IgD-negative memory B cell (primary cell): ENCODE measurements at regions not wholly inside any gene's neighbourhood (a gene's known extent, or its start where the extent isn't known, plus 50 kb on each side); places are given as distances from the start of the nearest gene placed in this dataset.

ENCODE experiments used
- H3K27ac Mint-ChIP-seq, 3 donors: one replicate each; pipeline ENCODE4 v1.8.0; 2020 to 2022; ENCODE audit warnings: mild to moderate bottlenecking in 3 of 3, mixed read lengths in 3 of 3, moderate library complexity in 1 of 3
- H3K27me3 Mint-ChIP-seq: one replicate; pipeline ENCODE4 v1.8.0; 2021; ENCODE audit warnings: mixed read lengths
- H3K36me3 Mint-ChIP-seq: one replicate; pipeline ENCODE4 v1.8.0; 2020; ENCODE audit warnings: mild to moderate bottlenecking, mixed read lengths
- H3K4me1 Mint-ChIP-seq, 3 donors: one replicate each; pipeline ENCODE4 v1.8.0; 2020 to 2022; ENCODE audit warnings: mixed read lengths in 3 of 3, mild to moderate bottlenecking in 1 of 3
- H3K4me3 Mint-ChIP-seq, 4 donors: one replicate each; pipeline ENCODE4 v1.8.0; 2020 to 2022; ENCODE audit warnings: mild to moderate bottlenecking in 4 of 4, mixed read lengths in 4 of 4, moderate library complexity in 3 of 4
- H3K9me3 Mint-ChIP-seq, 3 donors: one replicate each; pipeline ENCODE4 v1.8.0; 2020 to 2021; ENCODE audit warnings: mixed read lengths in 3 of 3, mild to moderate bottlenecking in 1 of 3

DNA sequence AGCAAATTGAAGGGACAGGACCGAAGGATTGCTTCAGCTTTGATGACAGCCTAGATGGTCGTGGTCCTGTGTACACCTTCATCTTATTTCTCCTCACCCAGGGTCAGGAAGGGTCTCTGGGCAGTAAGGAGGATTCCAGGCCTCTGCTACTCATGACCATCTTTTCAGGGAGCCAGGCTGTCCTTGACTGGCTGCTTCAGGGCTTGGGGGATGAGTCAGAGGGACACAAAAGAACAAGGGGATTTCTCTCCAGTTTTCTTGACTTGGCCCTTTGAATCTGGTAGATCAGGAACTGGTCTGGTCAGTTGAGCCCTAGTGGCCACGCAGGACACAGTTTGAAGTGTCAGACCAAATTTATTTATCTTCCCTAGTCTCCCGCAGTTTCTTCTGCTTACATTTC, 402.1 kb upstream of the CHD6 start:
- Mint-ChIP-seq H3K36me3 (no peaks in the 10 kb centered on the region), H3K4me3 (no peak overlapping the region), H3K9me3 (peaks cover 3 to 5% (median 5%) of the 10 kb centered on the region in 3 donors), H3K27ac (no peak overlapping the region), H3K27me3 (no peaks in the 10 kb centered on the region), H3K4me1 (no peaks in the 10 kb centered on the region)

DNA sequence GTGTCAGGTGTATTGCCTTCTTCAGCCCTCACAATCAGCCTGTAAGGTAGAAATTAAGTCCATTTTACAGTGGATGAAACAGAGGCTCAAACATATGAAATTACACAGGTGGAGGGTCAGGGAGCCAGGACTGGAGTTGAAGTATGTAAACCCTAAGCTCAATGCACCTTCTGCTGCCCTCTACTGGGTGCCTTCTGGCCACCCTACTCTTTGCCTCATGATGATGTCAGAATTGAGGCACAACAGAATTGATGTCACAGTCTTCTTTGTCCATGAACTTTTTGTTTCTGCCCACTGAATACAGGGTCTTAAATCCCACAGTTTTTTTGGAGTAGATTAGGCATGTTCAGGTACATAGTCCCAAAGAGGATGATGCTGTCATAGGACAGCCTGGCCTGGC, 400.8 kb upstream of the CHD6 start:
- Mint-ChIP-seq H3K4me1 (no peaks in the 10 kb centered on the region), H3K27me3 (no peaks in the 10 kb centered on the region), H3K27ac (no peak overlapping the region), H3K9me3 (peaks cover 3 to 5% (median 5%) of the 10 kb centered on the region in 3 donors), H3K36me3 (no peaks in the 10 kb centered on the region), H3K4me3 (no peak overlapping the region)

DNA sequence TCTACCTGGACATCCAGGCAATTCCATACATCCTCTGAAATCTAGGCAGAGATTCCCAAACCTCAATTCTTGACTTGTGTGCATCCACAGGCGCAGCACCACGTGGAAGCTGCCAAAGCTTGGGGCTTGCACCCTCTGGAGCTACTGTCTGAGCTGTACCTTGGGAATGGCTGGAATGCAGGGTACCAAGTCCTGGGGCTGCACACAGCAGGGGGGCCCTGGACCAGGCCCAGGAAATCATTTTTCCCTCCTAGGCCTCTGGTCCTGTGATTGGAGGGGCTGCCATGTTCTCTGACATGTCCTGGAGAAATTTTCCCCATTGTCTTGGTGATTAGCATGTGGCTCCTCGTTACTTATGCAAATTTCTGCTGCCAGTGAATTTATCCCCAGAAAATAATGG, 391.9 kb upstream of the CHD6 start:
- Mint-ChIP-seq H3K27me3 (peaks cover 3% of the 10 kb centered on the region), H3K4me3 (no peak overlapping the region), H3K27ac (no peak overlapping the region), H3K36me3 (peaks cover 3% of the 10 kb centered on the region), H3K4me1 (no peaks in the 10 kb centered on the region), H3K9me3 (peaks cover 0 to 15% (median 9%) of the 10 kb centered on the region in 3 donors)

DNA sequence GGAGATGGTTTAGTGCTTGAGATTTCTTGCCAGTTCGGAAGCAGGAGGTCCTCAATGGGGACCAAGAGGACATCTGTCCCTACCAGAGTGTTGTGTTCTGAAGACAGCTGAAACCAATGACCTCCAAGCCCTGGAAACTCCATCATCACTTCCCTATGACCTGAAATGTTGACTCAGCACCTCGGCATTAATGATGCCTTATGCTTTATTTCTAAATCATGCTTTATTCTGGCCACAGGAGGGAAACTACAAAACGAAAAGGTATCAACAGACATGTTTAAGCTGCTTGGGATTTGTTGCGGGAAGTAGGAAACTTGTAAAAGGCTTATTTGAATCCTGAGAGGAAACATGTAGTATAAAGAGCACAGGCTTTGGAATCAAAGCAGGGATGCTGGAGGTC, 389.1 kb upstream of the CHD6 start:
- Mint-ChIP-seq H3K9me3 (peaks cover 0 to 15% (median 8%) of the 10 kb centered on the region in 3 donors), H3K4me3 (no peak overlapping the region), H3K36me3 (peaks cover 3% of the 10 kb centered on the region), H3K27me3 (peaks cover 4% of the 10 kb centered on the region), H3K27ac (no peak overlapping the region), H3K4me1 (no peaks in the 10 kb centered on the region)

DNA sequence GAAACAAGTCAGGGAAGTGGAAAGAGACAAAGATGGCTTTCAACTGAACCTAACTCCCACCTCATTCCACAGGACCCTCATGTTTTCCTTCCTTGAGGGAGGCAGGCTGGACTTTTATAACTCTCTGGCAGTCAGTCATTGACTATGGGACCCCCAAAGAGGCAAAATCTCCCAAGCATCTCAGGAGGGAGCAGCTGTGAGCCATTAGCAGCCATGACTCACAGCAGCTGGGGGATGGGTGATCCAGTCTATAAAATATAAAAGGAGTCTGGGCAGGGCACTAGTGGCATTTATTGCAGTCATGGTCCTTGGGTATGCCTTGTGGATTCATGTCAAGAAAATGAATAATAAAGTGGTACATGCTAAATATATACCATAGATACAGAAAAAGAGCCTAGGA, 387.0 kb upstream of the CHD6 start:
- peaks cover 0 to 6% (median 4%) of the 10 kb centered on the region in 3 donors for H3K9me3 Mint-ChIP-seq

DNA sequence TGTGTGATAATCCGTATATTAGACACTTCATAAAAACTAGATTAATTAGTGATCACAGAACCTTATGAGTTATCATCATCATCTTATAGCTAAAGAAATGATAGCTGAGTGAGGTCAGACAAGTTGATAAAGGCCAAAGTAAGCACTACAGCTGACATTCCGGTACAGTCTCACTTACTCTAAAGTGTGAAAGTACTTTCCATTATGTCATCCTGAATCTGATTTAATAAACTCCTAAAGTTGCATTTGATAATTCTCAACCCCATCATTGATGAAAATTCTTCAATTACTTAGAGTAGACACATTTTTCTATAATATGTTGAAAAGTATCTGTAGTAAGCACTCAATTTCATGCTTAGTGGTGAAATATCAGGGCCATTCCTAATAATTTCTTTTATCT, 385.2 kb upstream of the CHD6 start:
- Mint-ChIP-seq H3K36me3 (peaks cover 4% of the 10 kb centered on the region), H3K9me3 (peaks cover 0 to 7% (median 0%) of the 10 kb centered on the region in 3 donors), H3K27ac (no peak overlapping the region), H3K4me1 (peaks cover 0 to 5% (median 0%) of the 10 kb centered on the region in 3 donors), H3K4me3 (no peak overlapping the region), H3K27me3 (peaks cover 5% of the 10 kb centered on the region)

More for the DNA sequence above, 387.0 kb upstream of the CHD6 start:
- peaks cover 0 to 3% (median 0%) of the 10 kb centered on the region in 3 donors for H3K4me1 Mint-ChIP-seq
- no peak overlapping the region for H3K4me3 Mint-ChIP-seq
- H3K27me3 Mint-ChIP-seq: peaks cover 5% of the 10 kb centered on the region
- H3K36me3 Mint-ChIP-seq: peaks cover 3% of the 10 kb centered on the region
- no peak overlapping the region for H3K27ac Mint-ChIP-seq

DNA sequence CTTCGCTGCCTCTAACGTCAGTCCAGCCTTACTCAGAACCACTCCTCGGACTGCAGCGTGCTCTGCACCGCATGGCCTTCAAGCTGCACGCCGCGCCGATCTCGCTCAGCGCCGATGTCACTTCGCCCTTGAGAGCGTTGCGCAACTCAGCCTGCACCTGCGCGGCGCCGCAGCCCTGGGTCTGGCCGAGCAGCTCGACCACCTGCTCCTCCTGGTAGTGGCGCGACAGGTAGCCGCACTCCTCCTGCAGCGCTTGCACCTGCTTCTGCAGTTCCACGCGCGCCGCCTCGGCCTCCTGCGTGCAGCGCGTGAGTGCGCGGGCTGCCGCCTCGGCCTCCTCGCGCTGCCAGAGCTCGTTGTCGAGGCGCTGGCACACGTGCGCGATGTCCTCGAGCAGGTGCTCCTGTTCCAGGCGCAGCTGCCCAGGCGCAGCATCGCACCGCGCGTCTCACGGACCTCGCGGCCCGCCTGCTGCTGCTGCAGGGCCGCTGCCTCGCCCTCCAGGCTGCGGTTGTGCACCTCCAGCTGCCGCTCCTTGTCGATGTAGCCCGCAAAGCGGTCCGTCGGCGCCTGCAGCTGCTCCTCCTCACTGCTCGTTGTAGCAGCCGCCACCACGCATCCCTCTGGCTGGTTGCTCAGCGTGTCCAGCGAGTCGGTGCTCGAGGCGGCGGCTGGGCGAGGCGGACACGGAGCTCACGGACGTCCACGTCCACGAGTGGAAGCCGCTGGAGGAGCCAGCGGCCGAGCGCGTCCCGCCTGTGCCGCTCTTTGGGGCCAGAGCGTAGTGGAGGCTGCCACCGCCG, 380.6 kb upstream of the CHD6 start:
- peaks cover 1% of the 10 kb centered on the region for H3K27me3 Mint-ChIP-seq
- H3K4me1 Mint-ChIP-seq: peaks cover 0 to 5% (median 0%) of the 10 kb centered on the region in 3 donors
- H3K4me3 Mint-ChIP-seq: no peak overlapping the region
- peaks cover 3% of the 10 kb centered on the region for H3K36me3 Mint-ChIP-seq
- H3K9me3 Mint-ChIP-seq: peaks cover 0 to 11% (median 4%) of the 10 kb centered on the region in 3 donors
- no peak overlapping the region for H3K27ac Mint-ChIP-seq

DNA sequence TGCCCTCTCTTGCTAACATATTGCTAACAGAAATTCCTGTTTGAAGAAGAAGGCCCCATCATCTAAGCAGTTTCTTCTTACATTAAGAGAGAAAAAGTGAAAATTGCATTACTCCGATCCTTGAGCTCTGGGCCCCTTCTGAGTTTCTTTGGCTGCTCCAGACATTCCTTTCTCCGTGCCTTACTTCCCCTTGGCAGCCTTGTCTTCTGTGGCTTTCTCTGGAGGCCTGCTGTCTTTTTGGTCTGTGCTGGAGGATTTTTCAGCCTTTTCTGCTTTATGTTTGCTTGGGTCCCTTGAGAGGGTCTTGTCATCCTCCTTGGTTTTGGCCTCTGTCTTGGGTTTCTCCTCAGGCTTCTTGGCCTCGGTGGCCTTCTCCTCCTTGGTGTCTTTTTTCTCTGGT, 378.8 kb upstream of the CHD6 start:
- H3K27me3 Mint-ChIP-seq: peaks cover 1% of the 10 kb centered on the region
- peaks cover 3% of the 10 kb centered on the region for H3K36me3 Mint-ChIP-seq
- peaks cover 0 to 11% (median 4%) of the 10 kb centered on the region in 3 donors for H3K9me3 Mint-ChIP-seq
- H3K4me1 Mint-ChIP-seq: peaks cover 0 to 3% (median 0%) of the 10 kb centered on the region in 3 donors
- no peak overlapping the region for H3K4me3 Mint-ChIP-seq
- H3K27ac Mint-ChIP-seq: no peak overlapping the region

DNA sequence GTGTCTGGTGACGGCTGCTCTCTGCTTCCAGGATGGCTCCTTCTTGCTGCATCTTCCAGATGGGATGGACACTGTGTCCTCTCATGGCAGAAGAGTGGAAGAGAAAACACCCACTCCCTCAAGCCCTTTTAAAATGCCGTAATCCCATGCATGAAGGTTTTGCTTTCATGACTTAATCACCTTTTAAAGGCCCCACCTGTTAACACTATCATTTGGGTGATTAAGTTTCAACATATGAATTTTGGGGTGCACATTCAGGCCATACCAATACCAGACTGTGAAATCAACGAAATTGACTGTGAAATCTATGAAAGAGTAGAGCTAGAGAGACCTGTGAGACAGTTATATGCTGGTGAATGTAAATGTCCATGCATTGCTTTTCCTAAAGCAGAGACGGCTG, 374.3 kb upstream of the CHD6 start:
- H3K27me3 Mint-ChIP-seq: no peaks in the 10 kb centered on the region
- peaks cover 0 to 8% (median 5%) of the 10 kb centered on the region in 3 donors for H3K9me3 Mint-ChIP-seq
- peaks cover 3% of the 10 kb centered on the region for H3K36me3 Mint-ChIP-seq
- no peaks in the 10 kb centered on the region for H3K4me1 Mint-ChIP-seq
- no peak overlapping the region for H3K27ac Mint-ChIP-seq
- H3K4me3 Mint-ChIP-seq: no peak overlapping the region

DNA sequence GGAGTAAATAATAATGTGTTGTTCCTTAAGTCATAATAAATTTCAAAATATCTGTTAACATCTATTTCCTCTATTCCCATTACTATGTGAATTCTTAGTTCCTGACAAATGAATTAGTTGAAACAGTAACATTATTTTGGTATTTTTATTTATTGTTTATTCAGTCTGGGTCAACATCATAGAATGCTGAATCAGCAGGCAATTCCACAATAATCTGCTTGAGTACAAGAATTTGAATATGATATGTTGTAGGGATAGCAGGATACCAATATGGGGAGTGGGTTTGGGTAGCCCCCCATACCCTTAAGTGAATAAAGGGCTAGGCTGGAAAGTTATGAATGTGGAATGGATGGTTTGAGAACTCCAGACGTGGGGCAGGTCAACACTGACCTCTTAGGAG, 373.2 kb upstream of the CHD6 start:
- Mint-ChIP-seq H3K4me1 (no peaks in the 10 kb centered on the region), H3K4me3 (no peak overlapping the region), H3K27me3 (no peaks in the 10 kb centered on the region), H3K36me3 (peaks cover 3% of the 10 kb centered on the region), H3K27ac (no peak overlapping the region), H3K9me3 (peaks cover 0 to 9% (median 3%) of the 10 kb centered on the region in 3 donors)

DNA sequence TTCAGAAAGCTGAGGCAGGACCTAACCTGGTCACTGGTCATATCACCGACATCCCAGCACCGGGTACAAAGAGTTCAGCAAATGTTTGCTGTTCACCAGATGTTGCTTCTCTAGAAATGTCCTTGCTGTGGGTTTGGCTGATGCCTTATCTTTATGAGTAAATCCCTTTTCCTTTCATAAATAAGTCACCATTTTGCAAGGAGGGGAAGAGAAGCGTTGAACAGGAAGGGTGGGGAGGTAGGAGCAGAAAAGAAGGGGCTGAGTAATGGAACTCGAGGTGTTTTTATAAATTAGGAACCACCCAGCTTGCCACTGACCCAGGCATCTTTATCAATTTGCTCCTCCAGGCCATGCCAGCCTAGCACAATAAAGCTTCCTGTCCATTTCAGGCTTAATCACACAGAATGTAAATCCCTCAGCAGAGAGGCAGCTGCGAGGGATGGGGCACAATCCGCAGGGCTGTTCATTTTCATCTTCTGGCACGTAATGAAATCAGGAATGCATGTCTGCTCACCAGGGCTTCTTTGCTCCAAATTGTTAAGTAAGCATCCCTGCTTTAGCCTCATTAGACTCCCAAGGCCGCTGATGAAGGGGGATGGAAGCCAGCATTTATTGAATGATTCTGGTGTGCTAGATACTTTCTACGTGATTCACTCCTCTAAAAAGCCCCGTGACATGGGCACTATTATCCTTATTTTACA, 371.9 kb upstream of the CHD6 start:
- H3K36me3 Mint-ChIP-seq: peaks cover 3% of the 10 kb centered on the region
- no peaks in the 10 kb centered on the region for H3K27me3 Mint-ChIP-seq
- H3K4me1 Mint-ChIP-seq: no peaks in the 10 kb centered on the region
- peaks cover 0 to 6% (median 1%) of the 10 kb centered on the region in 3 donors for H3K9me3 Mint-ChIP-seq
- no peak overlapping the region for H3K4me3 Mint-ChIP-seq
- no peak overlapping the region for H3K27ac Mint-ChIP-seq

DNA sequence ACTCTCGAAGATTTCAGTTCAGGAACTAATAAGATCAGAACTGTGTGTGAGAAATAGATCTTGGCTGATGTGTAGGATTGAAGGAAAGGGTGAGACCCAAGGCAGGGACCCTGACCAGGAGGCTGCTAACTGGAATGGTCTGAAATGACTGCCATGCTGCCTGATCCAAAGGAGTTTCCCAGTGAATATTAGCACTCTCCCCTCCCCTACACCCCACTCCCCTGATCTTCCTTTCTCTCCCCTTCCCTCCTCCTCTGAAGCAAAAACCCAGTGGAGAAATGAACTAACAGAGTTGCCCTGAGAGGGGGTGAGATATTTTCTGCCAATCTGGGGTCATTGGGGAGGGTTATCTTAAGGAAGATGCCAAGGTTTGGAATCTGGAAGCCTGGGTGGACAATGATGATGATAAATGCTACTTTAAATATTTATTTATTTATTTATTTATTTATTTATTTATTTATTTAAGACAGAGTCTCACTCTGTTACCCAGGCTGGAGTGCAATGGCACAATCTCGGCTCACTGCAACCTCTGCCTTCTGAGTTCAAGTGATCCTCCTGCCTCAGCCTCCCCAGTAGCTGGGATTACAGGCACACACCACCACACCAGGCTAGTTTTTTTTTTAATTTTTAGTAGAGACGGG, 371.0 kb upstream of the CHD6 start:
- Mint-ChIP-seq H3K4me3 (no peak overlapping the region), H3K36me3 (peaks cover 3% of the 10 kb centered on the region), H3K27ac (no peak overlapping the region), H3K4me1 (no peaks in the 10 kb centered on the region), H3K27me3 (no peaks in the 10 kb centered on the region), H3K9me3 (peaks cover 0 to 5% (median 1%) of the 10 kb centered on the region in 3 donors)

DNA sequence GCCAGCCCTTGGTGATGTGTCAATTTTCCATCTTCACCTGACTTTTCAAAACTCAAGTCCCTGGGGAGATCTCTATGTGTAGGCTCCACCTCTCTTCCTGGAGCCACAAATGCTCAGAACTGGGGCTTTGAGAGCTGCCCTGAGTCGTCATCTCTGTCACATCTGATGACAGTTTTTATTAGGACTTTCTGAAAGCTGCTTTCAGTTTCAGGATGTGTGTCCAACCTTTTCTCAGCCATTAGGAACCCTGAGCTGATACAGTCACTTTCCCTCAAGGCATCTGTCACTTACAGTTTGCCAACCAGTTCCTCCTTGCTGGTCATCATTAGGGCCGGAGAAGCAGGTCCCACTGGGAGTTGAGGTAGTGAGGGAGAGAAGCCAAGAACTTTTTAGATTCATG, 365.9 kb upstream of the CHD6 start:
- peak overlapping the region in 1 of 3 donors; percentile 37 for H3K27ac Mint-ChIP-seq
- H3K4me3 Mint-ChIP-seq: no peak overlapping the region
- no peaks in the 10 kb centered on the region for H3K27me3 Mint-ChIP-seq
- peaks cover 5% of the 10 kb centered on the region for H3K36me3 Mint-ChIP-seq
- H3K9me3 Mint-ChIP-seq: peaks cover 3 to 5% (median 3%) of the 10 kb centered on the region in 3 donors
- no peaks in the 10 kb centered on the region for H3K4me1 Mint-ChIP-seq

DNA sequence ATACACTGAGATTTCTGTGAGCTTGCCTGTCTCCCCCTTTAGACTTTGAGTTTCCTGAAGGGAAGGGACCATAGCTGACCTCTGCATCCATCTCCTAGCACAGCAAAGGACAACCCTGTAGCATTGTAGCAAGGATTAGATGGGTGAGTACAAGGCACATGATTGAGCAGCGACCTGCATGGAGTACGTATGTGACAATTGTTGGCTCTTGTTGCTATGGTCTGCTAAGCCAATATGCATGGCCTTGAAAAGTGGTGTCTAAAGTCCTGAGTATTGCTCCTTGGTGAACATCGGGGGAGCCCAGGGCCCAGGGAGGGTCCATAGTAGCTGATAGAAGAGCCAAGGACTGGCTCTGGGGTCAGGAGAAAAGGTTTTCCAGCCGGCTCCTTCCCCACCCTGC, 365.0 kb upstream of the CHD6 start:
- H3K4me3 Mint-ChIP-seq: no peak overlapping the region
- H3K9me3 Mint-ChIP-seq: peaks cover 1 to 5% (median 3%) of the 10 kb centered on the region in 3 donors
- no peaks in the 10 kb centered on the region for H3K4me1 Mint-ChIP-seq
- no peaks in the 10 kb centered on the region for H3K27me3 Mint-ChIP-seq
- peaks cover 5% of the 10 kb centered on the region for H3K36me3 Mint-ChIP-seq
- no peak overlapping the region for H3K27ac Mint-ChIP-seq

DNA sequence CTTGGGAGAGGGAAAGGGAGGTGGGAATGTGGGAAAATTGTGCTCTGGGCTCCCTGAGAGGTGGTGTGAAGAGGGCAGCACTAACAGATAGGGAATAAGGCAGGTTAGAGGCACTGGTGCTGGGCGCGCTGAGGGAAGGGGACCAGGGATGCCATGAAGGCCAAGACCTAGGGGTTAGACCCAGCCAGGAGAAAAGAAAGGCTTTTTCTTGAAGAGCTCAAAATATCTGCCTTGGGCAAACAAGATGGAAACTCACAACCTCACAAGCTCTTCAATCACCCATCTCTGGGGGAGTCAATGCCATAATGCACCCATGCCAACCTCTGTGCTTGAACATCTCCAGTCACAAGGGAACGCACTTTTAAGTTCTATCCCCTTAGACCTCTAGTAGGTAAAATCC, 363.6 kb upstream of the CHD6 start:
- Mint-ChIP-seq H3K27ac (no peak overlapping the region), H3K9me3 (peaks cover 0 to 5% (median 1%) of the 10 kb centered on the region in 3 donors), H3K36me3 (peaks cover 1% of the 10 kb centered on the region), H3K27me3 (no peaks in the 10 kb centered on the region), H3K4me3 (no peak overlapping the region), H3K4me1 (no peaks in the 10 kb centered on the region)
